B cell (primary cell): ENCODE measurements at regions not wholly inside any gene's neighbourhood (a gene's known extent, or its start where the extent isn't known, plus 50 kb on each side); places are given as distances from the start of the nearest gene placed in this dataset.

Experiments used
- ATAC-seq: fragments of 200-7000 bp; cut with Tn5 transposase; one replicate; pipeline ENCODE4 v1.10.0; 2021; ENCODE audit warnings: low read depth, mild to moderate bottlenecking, moderate number of reproducible peaks, moderate library complexity
- CTCF ChIA-PET: fragments of 350-600 bp; sonication (Branson Sonifier 250); formaldehyde crosslinking; loops from one replicate; lab custom pipeline; 2021; ENCODE audit warnings: antibody characterized with exemption, inconsistent platforms; lab: Charles Lee
- POLR2A ChIA-PET: fragments of 350-600 bp; sonication (Branson Sonifier 250); formaldehyde crosslinking; loops from one replicate; lab custom pipeline; 2021; ENCODE audit warnings: antibody characterized with exemption; lab: Charles Lee
- DNase-seq: peaks from one replicate; pipeline ENCODE4 v3.0.0; 2013
- H2AFZ ChIP-seq: 2 replicates; pipeline ENCODE4 v1.6.1; 2012; ENCODE audit warnings: mild to moderate bottlenecking, low read depth, low read length; ENCODE audit not compliant: insufficient read depth, poor library complexity, severe bottlenecking
- H3K27ac ChIP-seq, 2 donors: 1 replicate in 1 of 2; 2 replicates in 1 of 2; pipeline ENCODE4 v1.5.1; 2012 to 2013; ENCODE audit warnings: low read length in 2 of 2, mild to moderate bottlenecking in 2 of 2, moderate library complexity in 1 of 2
- H3K27me3 ChIP-seq, 4 experiments: fragments of 200-600 bp in 1 of 4; sonication (generic) in 1 of 4; replicated peaks in 1 of 4; 1 replicate in 2 of 4; 2 replicates in 2 of 4; pipeline versions ENCODE4 v1.6.1 to v1.7.0; 2013 to 2016; ENCODE audit warnings: low read length in 3 of 4, mild to moderate bottlenecking in 2 of 4, mixed read lengths in 1 of 4, moderate library complexity in 1 of 4; ENCODE audit not compliant: insufficient read depth in 4 of 4, control insufficient read depth in 3 of 4; ENCODE audit errors: control extremely low read depth in 1 of 4
- H3K36me3 ChIP-seq, 2 experiments: replicated peaks in 1 of 2; 1 replicate in 1 of 2; 2 replicates in 1 of 2; pipeline versions ENCODE4 v1.6.1 to v1.7.1; 2013; ENCODE audit warnings: low read length in 1 of 2; ENCODE audit not compliant: insufficient read depth in 2 of 2, control insufficient read depth in 1 of 2; ENCODE audit errors: control extremely low read depth in 1 of 2, extremely low read depth in 1 of 2
- H3K4me1 ChIP-seq, 2 donors: fragments of 200-600 bp in 1 of 2; sonication (generic) in 1 of 2; 1 replicate in 1 of 2; 2 replicates in 1 of 2; pipeline versions ENCODE4 v1.5.1 to v1.6.1; 2013 to 2017; ENCODE audit warnings: low read length in 2 of 2; ENCODE audit not compliant: control insufficient read depth in 2 of 2, insufficient read depth in 2 of 2
- H3K4me2 ChIP-seq: replicated peaks from 2 replicates; pipeline ENCODE3; 2012; ENCODE audit warnings: mild to moderate bottlenecking, low read depth, low read length; ENCODE audit not compliant: poor library complexity, severe bottlenecking
- H3K4me3 ChIP-seq, 5 experiments: fragments of 200-600 bp in 1 of 5; sonication (generic) in 1 of 5; 1 replicate in 3 of 5; 2 replicates in 2 of 5; pipeline versions ENCODE4 v1.5.1 to v1.7.0; 2011 to 2016; ENCODE audit warnings: low read length in 4 of 5, mild to moderate bottlenecking in 4 of 5, low read depth in 2 of 5, control low read depth in 1 of 5, moderate library complexity in 1 of 5; ENCODE audit not compliant: insufficient read depth in 1 of 5; ENCODE audit errors: control extremely low read depth in 1 of 5, extremely low read depth in 1 of 5
- H3K79me2 ChIP-seq: fragments of 200-600 bp; sonication (generic); one replicate; pipeline ENCODE4 v1.6.0; 2016; ENCODE audit warnings: low read length; ENCODE audit not compliant: control insufficient read depth, insufficient read depth
- H3K9ac ChIP-seq: fragments of 200-600 bp; sonication (generic); 2 replicates; pipeline ENCODE4 v1.6.1; 2017; ENCODE audit warnings: mild to moderate bottlenecking, low read length, moderate library complexity
- H3K9me3 ChIP-seq, 3 donors: one replicate each; pipeline versions ENCODE4 v1.6.1 to v1.7.1; 2013; ENCODE audit warnings: low read length in 2 of 3; ENCODE audit not compliant: control insufficient read depth in 2 of 3, insufficient read depth in 1 of 3; ENCODE audit errors: control extremely low read depth in 1 of 3
- H4K20me1 ChIP-seq: 2 replicates; pipeline ENCODE4 v1.6.0; 2012; ENCODE audit warnings: mild to moderate bottlenecking, low read length; ENCODE audit not compliant: insufficient read depth, control insufficient read depth, poor library complexity, severe bottlenecking
- H3K27ac Mint-ChIP-seq: one replicate; pipeline ENCODE4 v1.8.0; 2021; ENCODE audit warnings: mixed read lengths
- H3K27me3 Mint-ChIP-seq: one replicate; pipeline ENCODE4 v1.8.0; 2021; ENCODE audit warnings: mixed read lengths
- H3K4me1 Mint-ChIP-seq: one replicate; pipeline ENCODE4 v1.8.0; 2021; ENCODE audit warnings: mixed read lengths
- H3K4me3 Mint-ChIP-seq: one replicate; pipeline ENCODE4 v1.8.0; 2021; ENCODE audit warnings: mixed read lengths
- H3K9me3 Mint-ChIP-seq: one replicate; pipeline ENCODE4 v1.8.0; 2022; ENCODE audit warnings: mixed read lengths; ENCODE audit not compliant: insufficient read depth
- EZH2 ChIP-seq: IDR thresholded peaks from 2 replicates; pipeline ENCODE4 v1.6.1; 2012; ENCODE audit warnings: borderline replicate concordance, low read depth, mild to moderate bottlenecking, moderate library complexity, low read length; ENCODE audit not compliant: insufficient read depth, poor library complexity, severe bottlenecking
- WGBS: methylation state at CpG from one replicate; pipeline ENCODE4 v1.1.5; 2013; ENCODE audit warnings: missing lambda C conversion rate; ENCODE audit not compliant: insufficient coverage; 5-methylcytosine and 5-hydroxymethylcytosine counted together
- intact Hi-C: fragments of 100-400 bp; cut with micrococcal nuclease; formaldehyde crosslinking; loops from one replicate; pipeline ENCODE4 v1.10.0; 2022
- TF ChIP-seq, protein P1 (sequence below): fragments of 200-600 bp; IDR thresholded peaks from one replicate; pipeline ENCODE4 v1.8.0; 2022; ENCODE audit warnings: antibody characterized with exemption, mild to moderate bottlenecking

DNA sequence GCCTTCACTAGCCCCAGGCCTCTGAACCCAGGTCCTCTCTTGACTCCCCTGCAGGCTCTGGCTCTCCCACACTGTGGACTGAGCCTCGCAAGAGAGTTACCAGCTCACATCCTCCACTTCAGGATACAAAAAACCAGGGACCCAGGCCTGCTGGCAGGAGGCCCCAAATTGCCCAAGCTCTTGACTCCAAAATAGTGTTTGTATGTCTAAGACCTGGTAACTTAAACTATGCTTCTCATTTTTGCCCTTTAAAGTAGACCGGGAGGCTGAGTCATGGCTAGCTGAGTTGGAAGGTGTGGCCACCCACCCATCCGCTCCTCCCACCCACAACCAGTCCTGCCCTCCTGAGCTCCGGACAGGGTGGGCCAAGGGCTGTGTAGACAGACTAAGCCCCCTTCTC, 250.0 kb downstream of the SOX9 start:
- H3K4me3 Mint-ChIP-seq: no peak overlapping the region
- ChIA-PET CTCF (interaction anchor here (1.6 kb wide), 1 partner anchor 13 kb away, joined by 3 read pairs; no protein-coding TSS in a partner anchor), POLR2A (no interaction called here)
- Histone ChIP-seq H4K20me1 (no peaks in the 10 kb centered on the region), H3K79me2 (no peaks in the 10 kb centered on the region), H3K4me1 (no peaks in the 10 kb centered on the region), H3K9me3 (peaks cover 0 to 18% (median 0%) of the 10 kb centered on the region in 3 donors), H3K27me3 (no peaks in the 10 kb centered on the region), H2AFZ (no peak overlapping the region), H3K27ac (no peak overlapping the region), H3K4me3 (no peak overlapping the region), H3K4me2 (no peak overlapping the region), H3K9ac (no peak overlapping the region), H3K36me3 (no peaks in the 10 kb centered on the region)
- no peak overlapping the region for H3K27ac Mint-ChIP-seq
- no peaks in the 10 kb centered on the region for H3K9me3 Mint-ChIP-seq
- DNase-seq (no peak), ATAC-seq (no peak)
- intact Hi-C loops: no loop called here
- WGBS: 93% methylated on average over 2 of the region's 4 CpGs
- peaks cover 3% of the 10 kb centered on the region for H3K27me3 Mint-ChIP-seq
- no peaks in the 10 kb centered on the region for H3K4me1 Mint-ChIP-seq
- TF ChIP-seq, protein P1, sequence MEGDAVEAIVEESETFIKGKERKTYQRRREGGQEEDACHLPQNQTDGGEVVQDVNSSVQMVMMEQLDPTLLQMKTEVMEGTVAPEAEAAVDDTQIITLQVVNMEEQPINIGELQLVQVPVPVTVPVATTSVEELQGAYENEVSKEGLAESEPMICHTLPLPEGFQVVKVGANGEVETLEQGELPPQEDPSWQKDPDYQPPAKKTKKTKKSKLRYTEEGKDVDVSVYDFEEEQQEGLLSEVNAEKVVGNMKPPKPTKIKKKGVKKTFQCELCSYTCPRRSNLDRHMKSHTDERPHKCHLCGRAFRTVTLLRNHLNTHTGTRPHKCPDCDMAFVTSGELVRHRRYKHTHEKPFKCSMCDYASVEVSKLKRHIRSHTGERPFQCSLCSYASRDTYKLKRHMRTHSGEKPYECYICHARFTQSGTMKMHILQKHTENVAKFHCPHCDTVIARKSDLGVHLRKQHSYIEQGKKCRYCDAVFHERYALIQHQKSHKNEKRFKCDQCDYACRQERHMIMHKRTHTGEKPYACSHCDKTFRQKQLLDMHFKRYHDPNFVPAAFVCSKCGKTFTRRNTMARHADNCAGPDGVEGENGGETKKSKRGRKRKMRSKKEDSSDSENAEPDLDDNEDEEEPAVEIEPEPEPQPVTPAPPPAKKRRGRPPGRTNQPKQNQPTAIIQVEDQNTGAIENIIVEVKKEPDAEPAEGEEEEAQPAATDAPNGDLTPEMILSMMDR: no peak
- no peak for TF ChIP-seq EZH2

DNA sequence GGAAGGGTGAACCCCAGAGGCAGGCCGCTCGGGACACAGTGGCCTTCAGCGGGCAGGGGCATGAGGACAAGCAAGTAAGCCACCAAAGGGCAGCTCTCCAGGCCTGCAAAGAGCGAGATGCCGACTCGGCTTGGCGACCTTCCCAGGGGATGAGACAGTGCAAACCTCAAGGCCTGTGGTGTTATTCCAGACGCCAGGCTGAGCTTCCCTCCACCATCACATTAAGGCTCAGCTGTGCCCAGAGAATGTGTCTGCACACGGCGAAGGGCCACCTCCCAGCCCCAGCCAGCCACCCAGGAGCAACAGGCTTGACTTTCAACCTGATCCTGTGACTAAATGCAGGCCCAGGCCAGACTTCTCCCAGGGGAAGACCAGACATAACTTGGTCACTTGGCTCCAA, 251.4 kb downstream of the SOX9 start:
- 92% methylated on average over 9 of the region's 10 CpGs for WGBS
- POLR2A ChIA-PET: no interaction called here
- Histone ChIP-seq H2AFZ (no peak overlapping the region), H3K36me3 (no peaks in the 10 kb centered on the region), H3K4me2 (no peak overlapping the region), H3K27ac (no peak overlapping the region), H4K20me1 (no peaks in the 10 kb centered on the region), H3K9ac (no peak overlapping the region), H3K79me2 (no peaks in the 10 kb centered on the region), H3K27me3 (no peaks in the 10 kb centered on the region), H3K4me1 (no peaks in the 10 kb centered on the region), H3K4me3 (no peak overlapping the region), H3K9me3 (peaks cover 0 to 17% (median 0%) of the 10 kb centered on the region in 3 donors)
- H3K4me1 Mint-ChIP-seq: no peaks in the 10 kb centered on the region
- H3K9me3 Mint-ChIP-seq: no peaks in the 10 kb centered on the region
- H3K27me3 Mint-ChIP-seq: peaks cover 3% of the 10 kb centered on the region
- TF ChIP-seq, protein P1: no peak
- TF ChIP-seq EZH2: no peak
- no peak overlapping the region for H3K27ac Mint-ChIP-seq
- CTCF ChIA-PET: no interaction called here
- DNase-seq (no peak), ATAC-seq (no peak)
- no peak overlapping the region for H3K4me3 Mint-ChIP-seq
- intact Hi-C loops: no loop called here
